Body of pancreas (tissue), 4 donors: ENCODE measurements at regions not wholly inside any gene's neighbourhood (a gene's known extent, or its start where the extent isn't known, plus 50 kb on each side); places are given as distances from the start of the nearest gene placed in this dataset.

Experiments used
- CTCF ChIP-seq, 7 experiments: fragments of 450-650 bp in 4 of 7; fragments of 200-600 bp in 3 of 7; sonication (generic) in 3 of 7; IDR thresholded peaks; one replicate each; pipeline ENCODE4 v1.5.1; 2016 to 2019; ENCODE audit warnings: antibody characterized with exemption in 7 of 7
- POLR2A ChIP-seq, 3 donors: fragments of 450-650 bp; IDR thresholded peaks; one replicate each; pipeline ENCODE4 v1.6.1; 2016; ENCODE audit warnings: antibody characterized with exemption in 3 of 3, mild to moderate bottlenecking in 2 of 3

GRCh38 chr11:15342163-15342562, 227.4 kb downstream of the INSC start:
- TF ChIP-seq CTCF (IDR thresholded peaks at IDR 0.05) (no peak), POLR2A (IDR thresholded peaks at IDR 0.05) (no peak)
